Cardiac fibroblast (primary cell): ENCODE measurements at regions not wholly inside any gene's neighbourhood (a gene's known extent, or its start where the extent isn't known, plus 50 kb on each side); places are given as distances from the start of the nearest gene placed in this dataset.

Experiments
- DNase-seq, 2 donors: peaks; one replicate each; pipeline versions ENCODE4 v3.0.0 to v3.0.0-alpha.2; 2010; ENCODE audit warnings: low read depth in 2 of 2
- H3K4me3 ChIP-seq, 2 donors: replicated peaks in 1 of 2; 1 replicate in 1 of 2; 2 replicates in 1 of 2; pipeline ENCODE4 v1.5.1; 2011; ENCODE audit warnings: low read depth in 2 of 2, low read length in 2 of 2, mild to moderate bottlenecking in 2 of 2, moderate library complexity in 1 of 2
- TF ChIP-seq, protein P1 (sequence below): IDR thresholded peaks from one replicate; pipeline ENCODE4 v1.5.1; 2011; ENCODE audit warnings: low read depth, mild to moderate bottlenecking, low read length, inconsistent platforms

DNA sequence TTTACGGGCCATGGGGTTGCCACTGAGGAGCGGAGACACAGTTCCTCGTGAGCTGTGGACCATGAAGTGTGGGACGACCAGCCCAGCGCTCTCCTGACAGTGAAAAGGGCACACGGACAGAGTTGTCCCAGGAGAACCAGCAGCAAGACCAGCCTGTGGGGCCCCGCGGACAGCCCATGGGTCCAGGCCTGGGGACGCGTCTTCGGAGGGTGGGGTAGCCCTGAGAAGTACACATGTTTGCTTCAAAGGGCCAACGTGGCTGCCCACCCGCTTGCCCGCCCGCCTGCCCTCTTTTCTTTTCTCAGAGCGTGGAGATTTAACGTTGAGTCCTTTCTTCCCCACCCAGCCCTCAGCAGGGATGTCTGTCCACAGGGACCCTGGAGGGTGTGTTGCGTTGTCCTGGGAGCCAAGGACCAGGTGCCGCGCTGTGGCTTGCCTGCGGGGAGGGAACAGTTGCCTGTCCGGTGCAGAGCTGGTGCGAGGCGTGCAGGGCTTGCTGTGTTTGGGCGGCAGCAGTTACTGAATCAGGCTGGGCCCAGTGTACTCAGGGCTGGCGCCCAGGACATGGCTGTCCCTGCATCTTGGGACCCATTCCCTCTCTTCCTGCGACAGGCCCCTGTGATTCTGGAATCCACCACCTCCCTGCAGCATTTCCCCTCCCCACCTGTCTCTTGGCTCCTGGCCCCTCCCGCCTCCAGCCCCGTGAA lies 120.1 kb upstream of the HDAC4 start:
- H3K4me3 ChIP-seq = no peak overlapping the region
- no peak for DNase-seq
- TF ChIP-seq, protein P1, sequence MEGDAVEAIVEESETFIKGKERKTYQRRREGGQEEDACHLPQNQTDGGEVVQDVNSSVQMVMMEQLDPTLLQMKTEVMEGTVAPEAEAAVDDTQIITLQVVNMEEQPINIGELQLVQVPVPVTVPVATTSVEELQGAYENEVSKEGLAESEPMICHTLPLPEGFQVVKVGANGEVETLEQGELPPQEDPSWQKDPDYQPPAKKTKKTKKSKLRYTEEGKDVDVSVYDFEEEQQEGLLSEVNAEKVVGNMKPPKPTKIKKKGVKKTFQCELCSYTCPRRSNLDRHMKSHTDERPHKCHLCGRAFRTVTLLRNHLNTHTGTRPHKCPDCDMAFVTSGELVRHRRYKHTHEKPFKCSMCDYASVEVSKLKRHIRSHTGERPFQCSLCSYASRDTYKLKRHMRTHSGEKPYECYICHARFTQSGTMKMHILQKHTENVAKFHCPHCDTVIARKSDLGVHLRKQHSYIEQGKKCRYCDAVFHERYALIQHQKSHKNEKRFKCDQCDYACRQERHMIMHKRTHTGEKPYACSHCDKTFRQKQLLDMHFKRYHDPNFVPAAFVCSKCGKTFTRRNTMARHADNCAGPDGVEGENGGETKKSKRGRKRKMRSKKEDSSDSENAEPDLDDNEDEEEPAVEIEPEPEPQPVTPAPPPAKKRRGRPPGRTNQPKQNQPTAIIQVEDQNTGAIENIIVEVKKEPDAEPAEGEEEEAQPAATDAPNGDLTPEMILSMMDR = no peak

- no peak for DNase-seq
Measured at GRCh38 chr2:239519921-239520585, 119.2 kb upstream of the HDAC4 start.

DNA sequence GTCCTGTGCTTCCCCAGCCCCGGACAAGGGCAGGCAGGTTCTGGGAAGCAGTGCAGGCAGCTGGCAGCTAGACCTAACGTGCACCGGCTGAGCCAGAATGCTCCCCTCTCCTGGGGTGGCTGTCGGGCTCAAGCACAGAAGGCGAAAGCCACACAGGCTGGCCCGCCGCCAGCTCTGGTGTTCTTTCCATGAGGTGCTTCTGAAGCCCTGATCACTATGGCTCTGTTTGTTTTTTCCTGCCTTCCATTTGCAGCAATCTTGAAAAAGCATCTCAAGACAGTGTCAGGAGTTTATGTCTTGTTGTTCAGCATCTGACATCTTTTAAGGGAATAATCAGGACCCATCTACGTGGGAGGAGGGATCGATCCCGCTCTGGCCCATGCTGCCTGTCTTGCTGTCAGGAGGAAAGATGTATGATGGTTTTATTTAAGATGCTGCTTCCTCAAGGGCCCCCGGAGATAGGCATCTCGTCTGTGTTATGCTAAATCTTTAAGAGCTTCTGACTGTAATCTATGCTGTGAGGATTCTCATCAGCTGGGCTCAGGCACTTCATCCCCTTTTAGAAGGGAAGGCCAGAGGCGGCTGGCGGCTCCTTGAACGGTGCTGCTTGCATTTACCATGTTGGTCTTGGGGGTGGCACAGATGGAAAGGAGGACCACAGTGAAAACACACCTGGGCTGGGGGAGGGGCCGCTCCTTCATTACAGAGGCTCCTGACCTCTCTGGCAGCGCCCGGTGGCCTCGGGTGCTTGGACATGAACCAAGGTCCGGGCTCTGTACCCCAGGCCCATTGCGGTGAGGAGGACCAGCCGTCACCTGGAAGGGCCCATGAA lies 118.5 kb upstream of the HDAC4 start:
- no peak overlapping the region for H3K4me3 ChIP-seq
- TF ChIP-seq, protein P1 = no peak
- no peak for DNase-seq

More at GRCh38 chr2:239519921-239520585, 119.2 kb upstream of the HDAC4 start:
- no peak overlapping the region for H3K4me3 ChIP-seq
- TF ChIP-seq, protein P1 = no peak

- no peak for DNase-seq
- no peak overlapping the region for H3K4me3 ChIP-seq
- TF ChIP-seq, protein P1 = no peak
Measured at GRCh38 chr2:239518286-239519088, 117.7 kb upstream of the HDAC4 start.

DNA sequence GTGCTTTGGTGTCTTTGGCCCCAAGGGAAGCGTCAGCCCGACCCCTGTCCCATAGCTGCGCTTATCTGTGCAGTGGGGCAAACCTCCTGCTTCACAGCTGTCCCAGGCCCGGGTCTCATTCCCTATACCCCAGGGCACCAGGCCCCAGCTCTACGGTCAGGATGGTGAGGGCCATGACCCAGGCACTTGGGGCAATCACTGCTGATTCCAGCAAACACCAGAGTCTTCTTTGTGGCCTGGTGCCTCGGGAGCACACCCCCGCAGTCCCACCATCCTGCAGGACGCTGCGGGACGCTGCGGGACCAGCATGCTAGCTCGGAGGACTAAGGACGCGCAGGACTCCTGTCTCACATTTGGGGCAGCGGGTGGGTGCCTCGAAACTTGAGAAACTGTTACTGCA lies 116.9 kb upstream of the HDAC4 start:
- no peak overlapping the region for H3K4me3 ChIP-seq
- DNase-seq = no peak
- TF ChIP-seq, protein P1 = no peak

DNA sequence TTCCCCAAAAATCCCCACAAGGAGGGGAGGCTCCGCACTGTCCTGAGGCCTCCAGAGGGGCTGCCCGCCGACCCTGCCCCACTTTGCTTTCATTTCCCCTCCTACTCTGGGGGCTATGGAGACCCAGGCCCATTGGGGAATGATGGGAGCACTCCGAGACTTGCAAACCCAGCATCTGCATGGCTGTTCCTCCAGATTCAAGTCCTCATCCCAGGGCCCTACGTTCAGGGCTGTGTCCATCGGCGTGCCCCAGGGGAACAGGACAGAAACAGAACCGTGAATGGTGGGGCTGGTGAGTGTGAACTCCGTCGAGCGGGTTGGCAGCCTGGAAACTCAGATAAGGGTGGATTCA lies 116.1 kb upstream of the HDAC4 start:
- no peak overlapping the region for H3K4me3 ChIP-seq
- TF ChIP-seq, protein P1 = no peak
- no peak for DNase-seq
